HEK293 (cell line): ENCODE measurements at regions not wholly inside any gene's neighbourhood (a gene's known extent, or its start where the extent isn't known, plus 50 kb on each side); places are given as distances from the start of the nearest gene placed in this dataset.

Experiments
- CTCF ChIA-PET: fragments of 350-600 bp; formaldehyde crosslinking; extraction: SDS; loops from one replicate; lab custom pipeline; 2021; ENCODE audit warnings: antibody characterized with exemption; lab: Yijun Ruan, JAX
- POLR2A ChIA-PET: fragments of 300-600 bp; formaldehyde crosslinking; extraction: SDS; loops from one replicate; lab custom pipeline; 2020; ENCODE audit warnings: antibody characterized with exemption, inconsistent platforms; lab: Yijun Ruan, JAX
- H3K27ac ChIP-seq: fragments of 200-500 bp; sonication (Bioruptor generic); 2 replicates; pipeline ENCODE4 v1.5.1; 2014; ENCODE audit warnings: low read depth, low read length, control low read depth, inconsistent platforms; ENCODE audit errors: extremely low read depth
- H3K36me3 ChIP-seq, 2 experiments: fragments of 200-500 bp in 1 of 2; sonication (Bioruptor generic) in 1 of 2; 1 replicate in 1 of 2; 2 replicates in 1 of 2; pipeline ENCODE4 v1.5.1; 2014 to 2017; ENCODE audit warnings: inconsistent platforms in 2 of 2, low read length in 2 of 2; ENCODE audit not compliant: control insufficient read depth in 2 of 2, insufficient read depth in 1 of 2
- H3K4me1 ChIP-seq: fragments of 200-500 bp; sonication (Bioruptor generic); 2 replicates; pipeline ENCODE4 v1.5.1; 2014; ENCODE audit warnings: mild to moderate bottlenecking, low read length, inconsistent platforms; ENCODE audit not compliant: control insufficient read depth, insufficient read depth
- H3K4me3 ChIP-seq: 2 replicates; pipeline ENCODE4 v1.5.1; 2011; ENCODE audit warnings: low read depth, mild to moderate bottlenecking, control low read depth, low read length, moderate library complexity
- H3K9me3 ChIP-seq: fragments of 200-500 bp; sonication (Bioruptor generic); 2 replicates; pipeline ENCODE4 v1.5.1; 2014; ENCODE audit warnings: low read depth, low read length, inconsistent platforms; ENCODE audit not compliant: control insufficient read depth, insufficient read depth
- BCL11A ChIP-seq: fragments of 450-650 bp; formaldehyde crosslinking; IDR thresholded peaks from 2 replicates; pipeline ENCODE4 v1.5.1; 2016; ENCODE audit warnings: low read depth, missing biosample characterization, missing genetic modification characterization
- BCL11B ChIP-seq: fragments of 450-650 bp; formaldehyde crosslinking; IDR thresholded peaks from 2 replicates; pipeline ENCODE4 v1.5.1; 2016; ENCODE audit warnings: low read depth, missing biosample characterization, missing genetic modification characterization
- HOXA7 ChIP-seq: sonication (generic); formaldehyde crosslinking; IDR thresholded peaks from 2 replicates; pipeline ENCODE4 v1.8.1; 2022; ENCODE audit warnings: missing genetic modification reagents, borderline replicate concordance
- KLF10 ChIP-seq: fragments of 450-650 bp; IDR thresholded peaks from 2 replicates; pipeline ENCODE4 v1.5.1; 2018; ENCODE audit warnings: missing biosample characterization, mild to moderate bottlenecking, missing genetic modification characterization
- WT1 ChIP-seq: fragments of 450-650 bp; formaldehyde crosslinking; IDR thresholded peaks from 2 replicates; pipeline ENCODE4 v1.5.1; 2016; ENCODE audit warnings: missing biosample characterization, missing genetic modification characterization
- ZEB2 ChIP-seq: fragments of 450-650 bp; formaldehyde crosslinking; IDR thresholded peaks from 2 replicates; pipeline ENCODE4 v1.5.1; 2016; ENCODE audit warnings: missing biosample characterization, missing genetic modification characterization
- ZNF114 ChIP-seq: fragments of 450-650 bp; formaldehyde crosslinking; IDR thresholded peaks from 2 replicates; pipeline ENCODE4 v1.5.0; 2017; ENCODE audit warnings: missing biosample characterization, missing genetic modification characterization
- ZNF157 ChIP-seq: fragments of 450-650 bp; formaldehyde crosslinking; IDR thresholded peaks from 2 replicates; pipeline ENCODE4 v1.5.1; 2016; ENCODE audit warnings: missing biosample characterization, missing genetic modification characterization
- ZNF16 ChIP-seq: fragments of 450-650 bp; formaldehyde crosslinking; IDR thresholded peaks from 2 replicates; pipeline ENCODE4 v1.5.1; 2016; ENCODE audit warnings: low read depth, missing biosample characterization, missing genetic modification characterization
- ZNF169 ChIP-seq: fragments of 450-650 bp; formaldehyde crosslinking; IDR thresholded peaks from 2 replicates; pipeline ENCODE4 v1.5.1; 2016; ENCODE audit warnings: missing biosample characterization, missing genetic modification characterization
- ZNF23 ChIP-seq: fragments of 450-650 bp; formaldehyde crosslinking; IDR thresholded peaks from 2 replicates; pipeline ENCODE4 v1.5.1; 2016; ENCODE audit warnings: missing biosample characterization, missing genetic modification characterization, borderline replicate concordance
- ZNF354C ChIP-seq: fragments of 450-650 bp; formaldehyde crosslinking; IDR thresholded peaks from 2 replicates; pipeline ENCODE4 v1.5.1; 2016; ENCODE audit warnings: missing biosample characterization, missing genetic modification characterization, low read depth, borderline replicate concordance
- ZNF521 ChIP-seq: fragments of 450-650 bp; formaldehyde crosslinking; IDR thresholded peaks from 2 replicates; pipeline ENCODE4 v1.5.1; 2017; ENCODE audit warnings: missing biosample characterization, mild to moderate bottlenecking, missing genetic modification characterization
- ZNF600 ChIP-seq: fragments of 450-650 bp; formaldehyde crosslinking; IDR thresholded peaks from 2 replicates; pipeline ENCODE4 v1.5.1; 2016; ENCODE audit warnings: missing biosample characterization, missing genetic modification characterization
- ZNF76 ChIP-seq: fragments of 450-650 bp; formaldehyde crosslinking; IDR thresholded peaks from 2 replicates; pipeline ENCODE4; 2016; ENCODE audit warnings: low read depth, missing biosample characterization, missing genetic modification characterization, borderline replicate concordance
- ZNF768 ChIP-seq: fragments of 450-650 bp; formaldehyde crosslinking; IDR thresholded peaks from 2 replicates; pipeline ENCODE4 v1.5.1; 2018; ENCODE audit warnings: missing biosample characterization, mild to moderate bottlenecking, missing genetic modification characterization
- ZNF777 ChIP-seq: fragments of 450-650 bp; formaldehyde crosslinking; IDR thresholded peaks from 2 replicates; pipeline ENCODE4 v1.5.1; 2017; ENCODE audit warnings: missing biosample characterization, missing genetic modification characterization, borderline replicate concordance
- TF ChIP-seq, protein P1 (sequence below): fragments of 450-650 bp; formaldehyde crosslinking; IDR thresholded peaks from 2 replicates; pipeline ENCODE4 v1.5.1; 2016; ENCODE audit warnings: missing biosample characterization, missing genetic modification characterization
- TF ChIP-seq, protein P2 (sequence below): fragments of 450-650 bp; formaldehyde crosslinking; IDR thresholded peaks from 2 replicates; pipeline ENCODE4 v1.5.1; 2017; ENCODE audit warnings: missing biosample characterization, missing genetic modification characterization
- TF ChIP-seq, protein P3 (sequence below): IDR thresholded peaks from 2 replicates; pipeline ENCODE4 v1.6.1; 2011; ENCODE audit warnings: mild to moderate bottlenecking, low read depth, low read length, borderline replicate concordance
- TF ChIP-seq, protein P4 (sequence below): fragments of 450-650 bp; formaldehyde crosslinking; IDR thresholded peaks from 2 replicates; pipeline ENCODE4 v1.5.1; 2017; ENCODE audit warnings: missing biosample characterization, mild to moderate bottlenecking, missing genetic modification characterization, moderate library complexity

DNA sequence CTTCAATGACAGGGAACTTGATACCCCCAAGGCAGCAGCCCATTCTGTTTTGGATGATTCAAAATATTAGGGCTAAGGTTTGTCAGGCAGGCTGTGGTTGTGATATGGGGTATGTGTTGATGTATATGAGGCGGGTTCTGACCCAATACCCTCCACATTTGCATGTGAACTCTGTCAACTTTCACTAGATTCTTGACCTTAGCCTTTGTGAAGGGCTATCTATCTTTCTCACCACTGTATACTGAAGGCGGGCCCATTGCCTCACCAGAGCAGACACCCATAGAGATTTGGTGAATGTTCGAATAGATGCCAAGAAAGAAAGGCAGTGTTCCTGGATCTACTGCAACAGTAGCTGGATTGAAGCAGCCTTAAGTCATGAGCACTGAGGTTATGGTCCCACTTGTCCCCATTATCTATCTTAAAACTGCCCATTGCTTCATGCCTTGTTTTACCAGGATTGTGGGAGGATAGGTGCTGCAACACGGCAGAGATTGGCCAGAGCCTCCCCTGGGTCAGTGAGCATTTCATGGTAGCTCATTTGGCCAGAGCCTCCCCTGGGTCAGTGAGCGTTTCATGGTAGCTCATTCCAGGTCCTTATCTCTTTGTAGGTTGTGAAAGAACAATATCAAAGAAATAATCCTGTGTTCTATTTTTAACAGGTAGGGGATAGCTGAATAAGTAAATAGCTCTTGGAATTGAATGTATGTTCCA lies 399.6 kb downstream of the TMEM135 start:
- Histone ChIP-seq H3K27ac (no peak overlapping the region), H3K9me3 (no peaks in the 10 kb centered on the region), H3K4me1 (no peaks in the 10 kb centered on the region), H3K4me3 (no peak overlapping the region), H3K36me3 (no peaks in the 10 kb centered on the region)
- POLR2A ChIA-PET: no interaction called here
- CTCF ChIA-PET: no interaction called here
- TF ChIP-seq ZNF521 (tag by site-specific recombination): no peak
- no peak for TF ChIP-seq ZNF16 (tag by site-specific recombination)
- TF ChIP-seq ZNF76 (tag by site-specific recombination): no peak
- TF ChIP-seq ZNF777 (tag by site-specific recombination): no peak
- no peak for TF ChIP-seq WT1 (tag by site-specific recombination)
- TF ChIP-seq BCL11A (tag by site-specific recombination): no peak
- no peak for TF ChIP-seq ZNF768 (tag by site-specific recombination)
- no peak for TF ChIP-seq ZNF157
- no peak for TF ChIP-seq ZNF600

DNA sequence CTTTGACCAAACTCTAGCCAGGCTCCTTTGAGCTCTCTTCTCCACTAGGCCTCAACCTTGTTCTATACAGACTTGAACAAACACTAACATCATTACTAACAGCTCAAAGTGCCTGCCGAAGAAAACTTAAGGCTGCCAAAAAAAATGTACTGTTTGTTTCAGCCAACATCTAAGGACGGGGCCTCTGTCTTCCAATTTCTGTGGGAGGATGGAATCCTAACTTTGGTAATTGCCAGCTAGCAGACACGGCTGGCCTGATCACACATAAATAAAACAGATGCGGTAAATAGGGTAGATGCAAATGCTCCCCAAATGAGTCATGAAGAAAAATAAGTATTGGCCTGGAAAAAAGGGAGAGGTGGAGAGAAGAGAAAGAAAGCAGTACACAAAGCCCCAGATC lies 394.3 kb downstream of the TMEM135 start:
- no peaks in the 10 kb centered on the region for H3K36me3 ChIP-seq
- ChIA-PET POLR2A (no interaction called here), CTCF (interaction anchor here (0.6 to 1.4 kb wide), 3 partner anchors 11 to 849 kb away, joined by 3 to 6 read pairs (median 4); no protein-coding TSS in a partner anchor)
- H3K9me3 ChIP-seq: no peaks in the 10 kb centered on the region
- no peak overlapping the region for H3K4me3 ChIP-seq
- TF ChIP-seq ZNF169 (tag by site-specific recombination) (no peak), HOXA7 (no peak), ZNF768 (tag by site-specific recombination) (no peak), ZNF354C (tag by site-specific recombination) (no peak), KLF10 (tag by site-specific recombination) (no peak), ZNF114 (tag by site-specific recombination) (no peak), ZEB2 (no peak), ZNF23 (no peak), BCL11B (tag by site-specific recombination) (no peak)
- TF ChIP-seq, protein P1, sequence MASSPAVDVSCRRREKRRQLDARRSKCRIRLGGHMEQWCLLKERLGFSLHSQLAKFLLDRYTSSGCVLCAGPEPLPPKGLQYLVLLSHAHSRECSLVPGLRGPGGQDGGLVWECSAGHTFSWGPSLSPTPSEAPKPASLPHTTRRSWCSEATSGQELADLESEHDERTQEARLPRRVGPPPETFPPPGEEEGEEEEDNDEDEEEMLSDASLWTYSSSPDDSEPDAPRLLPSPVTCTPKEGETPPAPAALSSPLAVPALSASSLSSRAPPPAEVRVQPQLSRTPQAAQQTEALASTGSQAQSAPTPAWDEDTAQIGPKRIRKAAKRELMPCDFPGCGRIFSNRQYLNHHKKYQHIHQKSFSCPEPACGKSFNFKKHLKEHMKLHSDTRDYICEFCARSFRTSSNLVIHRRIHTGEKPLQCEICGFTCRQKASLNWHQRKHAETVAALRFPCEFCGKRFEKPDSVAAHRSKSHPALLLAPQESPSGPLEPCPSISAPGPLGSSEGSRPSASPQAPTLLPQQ (tag by site-specific recombination): no peak
- TF ChIP-seq, protein P2, sequence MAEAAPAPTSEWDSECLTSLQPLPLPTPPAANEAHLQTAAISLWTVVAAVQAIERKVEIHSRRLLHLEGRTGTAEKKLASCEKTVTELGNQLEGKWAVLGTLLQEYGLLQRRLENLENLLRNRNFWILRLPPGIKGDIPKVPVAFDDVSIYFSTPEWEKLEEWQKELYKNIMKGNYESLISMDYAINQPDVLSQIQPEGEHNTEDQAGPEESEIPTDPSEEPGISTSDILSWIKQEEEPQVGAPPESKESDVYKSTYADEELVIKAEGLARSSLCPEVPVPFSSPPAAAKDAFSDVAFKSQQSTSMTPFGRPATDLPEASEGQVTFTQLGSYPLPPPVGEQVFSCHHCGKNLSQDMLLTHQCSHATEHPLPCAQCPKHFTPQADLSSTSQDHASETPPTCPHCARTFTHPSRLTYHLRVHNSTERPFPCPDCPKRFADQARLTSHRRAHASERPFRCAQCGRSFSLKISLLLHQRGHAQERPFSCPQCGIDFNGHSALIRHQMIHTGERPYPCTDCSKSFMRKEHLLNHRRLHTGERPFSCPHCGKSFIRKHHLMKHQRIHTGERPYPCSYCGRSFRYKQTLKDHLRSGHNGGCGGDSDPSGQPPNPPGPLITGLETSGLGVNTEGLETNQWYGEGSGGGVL (tag by site-specific recombination): no peak
- TF ChIP-seq, protein P3, sequence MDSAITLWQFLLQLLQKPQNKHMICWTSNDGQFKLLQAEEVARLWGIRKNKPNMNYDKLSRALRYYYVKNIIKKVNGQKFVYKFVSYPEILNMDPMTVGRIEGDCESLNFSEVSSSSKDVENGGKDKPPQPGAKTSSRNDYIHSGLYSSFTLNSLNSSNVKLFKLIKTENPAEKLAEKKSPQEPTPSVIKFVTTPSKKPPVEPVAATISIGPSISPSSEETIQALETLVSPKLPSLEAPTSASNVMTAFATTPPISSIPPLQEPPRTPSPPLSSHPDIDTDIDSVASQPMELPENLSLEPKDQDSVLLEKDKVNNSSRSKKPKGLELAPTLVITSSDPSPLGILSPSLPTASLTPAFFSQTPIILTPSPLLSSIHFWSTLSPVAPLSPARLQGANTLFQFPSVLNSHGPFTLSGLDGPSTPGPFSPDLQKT: no peak
- TF ChIP-seq, protein P4, sequence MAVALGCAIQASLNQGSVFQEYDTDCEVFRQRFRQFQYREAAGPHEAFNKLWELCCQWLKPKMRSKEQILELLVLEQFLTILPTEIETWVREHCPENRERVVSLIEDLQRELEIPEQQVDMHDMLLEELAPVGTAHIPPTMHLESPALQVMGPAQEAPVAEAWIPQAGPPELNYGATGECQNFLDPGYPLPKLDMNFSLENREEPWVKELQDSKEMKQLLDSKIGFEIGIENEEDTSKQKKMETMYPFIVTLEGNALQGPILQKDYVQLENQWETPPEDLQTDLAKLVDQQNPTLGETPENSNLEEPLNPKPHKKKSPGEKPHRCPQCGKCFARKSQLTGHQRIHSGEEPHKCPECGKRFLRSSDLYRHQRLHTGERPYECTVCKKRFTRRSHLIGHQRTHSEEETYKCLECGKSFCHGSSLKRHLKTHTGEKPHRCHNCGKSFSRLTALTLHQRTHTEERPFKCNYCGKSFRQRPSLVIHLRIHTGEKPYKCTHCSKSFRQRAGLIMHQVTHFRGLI (tag by site-specific recombination): no peak
- no peak overlapping the region for H3K27ac ChIP-seq
- no peaks in the 10 kb centered on the region for H3K4me1 ChIP-seq
